H9 (cell line): ENCODE measurements at regions not wholly inside any gene's neighbourhood (a gene's known extent, or its start where the extent isn't known, plus 50 kb on each side); places are given as distances from the start of the nearest gene placed in this dataset.
"Not testable (repeated sequence)": the region's sequence is repeated elsewhere in the genome, so short reads cannot be mapped to it uniquely, and the experiment has no call there.

Experiments used
- DNase-seq: peaks from one replicate; pipeline ENCODE4 v3.0.0-alpha.2; 2017
- H2AFZ ChIP-seq: one replicate; pipeline ENCODE4 v1.6.1; 2013; ENCODE audit warnings: mild to moderate bottlenecking, low read length, control low read depth, moderate library complexity
- H2AK5ac ChIP-seq: 2 replicates; pipeline ENCODE4 v1.6.1; 2013; ENCODE audit warnings: low read length, control low read depth, mixed read lengths; ENCODE audit not compliant: insufficient read length
- H2BK120ac ChIP-seq: one replicate; pipeline ENCODE4 v1.6.1; 2013; ENCODE audit warnings: low read depth, mild to moderate bottlenecking, low read length, control low read depth, inconsistent platforms; ENCODE audit not compliant: poor library complexity, severe bottlenecking
- H2BK12ac ChIP-seq: 2 replicates; pipeline ENCODE4 v1.6.1; 2013; ENCODE audit warnings: low read length, control low read depth, mixed read lengths, low read depth; ENCODE audit not compliant: insufficient read length
- H2BK15ac ChIP-seq: 2 replicates; pipeline ENCODE4 v1.6.1; 2013; ENCODE audit warnings: low read depth, low read length, control low read depth
- H2BK20ac ChIP-seq: one replicate; pipeline ENCODE4 v1.6.1; 2013; ENCODE audit warnings: low read depth, mild to moderate bottlenecking, low read length, control low read depth, inconsistent platforms; ENCODE audit not compliant: poor library complexity, severe bottlenecking
- H2BK5ac ChIP-seq: 2 replicates; pipeline ENCODE4 v1.6.1; 2013; ENCODE audit warnings: low read length, control low read depth, mixed read lengths; ENCODE audit not compliant: insufficient read length
- H3K14ac ChIP-seq: 2 replicates; pipeline ENCODE4 v1.6.1; 2013; ENCODE audit warnings: low read length, control low read depth; ENCODE audit not compliant: insufficient read depth
- H3K18ac ChIP-seq: 2 replicates; pipeline ENCODE4 v1.6.1; 2013; ENCODE audit warnings: low read depth, mild to moderate bottlenecking, mixed read lengths, low read length, control low read depth; ENCODE audit not compliant: insufficient read length
- H3K23ac ChIP-seq: 2 replicates; pipeline ENCODE4 v1.6.1; 2013; ENCODE audit warnings: low read length, control low read depth, mixed read lengths, low read depth; ENCODE audit not compliant: insufficient read length
- H3K23me2 ChIP-seq: 2 replicates; pipeline ENCODE4 v1.6.1; 2013; ENCODE audit warnings: low read depth, mild to moderate bottlenecking, mixed read lengths, low read length, control low read depth; ENCODE audit not compliant: insufficient read length, poor library complexity, severe bottlenecking
- H3K27ac ChIP-seq: 2 replicates; pipeline ENCODE4 v1.5.1; 2013; ENCODE audit warnings: low read length, control low read depth, mixed read lengths, low read depth; ENCODE audit not compliant: insufficient read length
- H3K27me3 ChIP-seq: 2 replicates; pipeline ENCODE4 v1.6.1; 2013; ENCODE audit warnings: low read length, control low read depth, inconsistent platforms; ENCODE audit not compliant: insufficient read depth
- H3K4ac ChIP-seq: 2 replicates; pipeline ENCODE4 v1.6.1; 2013; ENCODE audit warnings: low read depth, mild to moderate bottlenecking, control low read depth, inconsistent platforms, low read length, moderate library complexity
- H3K4me1 ChIP-seq: 2 replicates; pipeline ENCODE4 v1.6.1; 2013; ENCODE audit warnings: low read length, control low read depth, inconsistent platforms; ENCODE audit not compliant: insufficient read depth
- H3K4me2 ChIP-seq: 2 replicates; pipeline ENCODE4 v1.6.1; 2013; ENCODE audit warnings: low read length, control low read depth, mixed read lengths; ENCODE audit not compliant: insufficient read length, insufficient read depth
- H3K56ac ChIP-seq: 2 replicates; pipeline ENCODE4 v1.6.1; 2013; ENCODE audit warnings: low read depth, mild to moderate bottlenecking, mixed read lengths, low read length, control low read depth; ENCODE audit not compliant: insufficient read length
- H3K79me1 ChIP-seq: 2 replicates; pipeline ENCODE4 v1.6.1; 2013; ENCODE audit warnings: low read depth, mild to moderate bottlenecking, moderate library complexity, low read length, control low read depth, inconsistent platforms; ENCODE audit not compliant: insufficient read depth, poor library complexity, severe bottlenecking
- H3K79me2 ChIP-seq: 2 replicates; pipeline ENCODE4 v1.6.1; 2013; ENCODE audit warnings: low read length, control low read depth, inconsistent platforms; ENCODE audit not compliant: insufficient read depth
- H3K9ac ChIP-seq: 2 replicates; pipeline ENCODE4 v1.6.1; 2013; ENCODE audit warnings: low read length, control low read depth, mixed read lengths; ENCODE audit not compliant: insufficient read length; ENCODE audit errors: extremely low read depth
- H3K9me3 ChIP-seq: one replicate; pipeline ENCODE4 v1.6.1; 2013; ENCODE audit warnings: low read depth, low read length, inconsistent platforms; ENCODE audit not compliant: control insufficient read depth
- H3T11ph ChIP-seq: one replicate; pipeline ENCODE4 v1.6.1; 2013; ENCODE audit warnings: mild to moderate bottlenecking, low read length, control low read depth, inconsistent platforms
- H4K20me1 ChIP-seq: one replicate; pipeline ENCODE4 v1.6.1; 2013; ENCODE audit not compliant: control insufficient read depth, insufficient read length, insufficient read depth
- H4K5ac ChIP-seq: 2 replicates; pipeline ENCODE4 v1.6.1; 2013; ENCODE audit warnings: low read depth, mild to moderate bottlenecking, mixed read lengths, low read length, control low read depth; ENCODE audit not compliant: insufficient read length
- H4K8ac ChIP-seq: replicated peaks from 2 replicates; pipeline ENCODE4 v1.6.1; 2013; ENCODE audit warnings: low read length, control low read depth, mixed read lengths, low read depth; ENCODE audit not compliant: insufficient read length
- H4K91ac ChIP-seq: 2 replicates; pipeline ENCODE4 v1.6.1; 2013; ENCODE audit warnings: low read depth, mild to moderate bottlenecking, moderate library complexity, mixed read lengths, low read length, control low read depth; ENCODE audit not compliant: insufficient read length
- H3K27ac Mint-ChIP-seq, 3 experiments: 2 replicates in 2 of 3; 3 replicates in 1 of 3; pipeline ENCODE4 v1.8.0; 2020 to 2021; ENCODE audit warnings: mixed read lengths in 3 of 3, mild to moderate bottlenecking in 1 of 3, moderate library complexity in 1 of 3
- H3K27me3 Mint-ChIP-seq: 2 replicates; pipeline ENCODE4 v1.8.0; 2021; ENCODE audit warnings: low read depth, mild to moderate bottlenecking, moderate library complexity, mixed read lengths
- H3K36me3 Mint-ChIP-seq, 3 experiments: 2 replicates in 2 of 3; 3 replicates in 1 of 3; pipeline ENCODE4 v1.8.0; 2020 to 2021; ENCODE audit warnings: low read depth in 3 of 3, mixed read lengths in 3 of 3; ENCODE audit not compliant: insufficient read depth in 1 of 3
- H3K4me1 Mint-ChIP-seq, 2 experiments: 2 replicates each; pipeline ENCODE4 v1.8.0; 2020; ENCODE audit warnings: mixed read lengths in 2 of 2
- H3K4me3 Mint-ChIP-seq, 2 experiments: 2 replicates in 1 of 2; 3 replicates in 1 of 2; pipeline ENCODE4 v1.8.0; 2020 to 2021; ENCODE audit warnings: mild to moderate bottlenecking in 2 of 2, mixed read lengths in 2 of 2, moderate library complexity in 1 of 2
- H3K9me3 Mint-ChIP-seq, 2 experiments: 2 replicates in 1 of 2; 3 replicates in 1 of 2; pipeline ENCODE4 v1.8.0; 2020; ENCODE audit warnings: mild to moderate bottlenecking in 2 of 2, mixed read lengths in 2 of 2, moderate library complexity in 1 of 2
- CTCF ChIP-seq: fragments of 200-600 bp; sonication (generic); conservative IDR thresholded peaks from 3 replicates; pipeline ENCODE4 v1.8.0; 2021; ENCODE audit warnings: antibody characterized with exemption, mild to moderate bottlenecking
- WGBS: extraction: QIAGEN DNeasy Blood & Tissue Kit; methylation state at CpG from one replicate; pipeline ENCODE4 v1.1.7; 2013; ENCODE audit warnings: missing lambda C conversion rate, low lambda C conversion rate, mixed read lengths; ENCODE audit not compliant: insufficient read length; ENCODE audit errors: extremely low coverage; 5-methylcytosine and 5-hydroxymethylcytosine counted together

DNA sequence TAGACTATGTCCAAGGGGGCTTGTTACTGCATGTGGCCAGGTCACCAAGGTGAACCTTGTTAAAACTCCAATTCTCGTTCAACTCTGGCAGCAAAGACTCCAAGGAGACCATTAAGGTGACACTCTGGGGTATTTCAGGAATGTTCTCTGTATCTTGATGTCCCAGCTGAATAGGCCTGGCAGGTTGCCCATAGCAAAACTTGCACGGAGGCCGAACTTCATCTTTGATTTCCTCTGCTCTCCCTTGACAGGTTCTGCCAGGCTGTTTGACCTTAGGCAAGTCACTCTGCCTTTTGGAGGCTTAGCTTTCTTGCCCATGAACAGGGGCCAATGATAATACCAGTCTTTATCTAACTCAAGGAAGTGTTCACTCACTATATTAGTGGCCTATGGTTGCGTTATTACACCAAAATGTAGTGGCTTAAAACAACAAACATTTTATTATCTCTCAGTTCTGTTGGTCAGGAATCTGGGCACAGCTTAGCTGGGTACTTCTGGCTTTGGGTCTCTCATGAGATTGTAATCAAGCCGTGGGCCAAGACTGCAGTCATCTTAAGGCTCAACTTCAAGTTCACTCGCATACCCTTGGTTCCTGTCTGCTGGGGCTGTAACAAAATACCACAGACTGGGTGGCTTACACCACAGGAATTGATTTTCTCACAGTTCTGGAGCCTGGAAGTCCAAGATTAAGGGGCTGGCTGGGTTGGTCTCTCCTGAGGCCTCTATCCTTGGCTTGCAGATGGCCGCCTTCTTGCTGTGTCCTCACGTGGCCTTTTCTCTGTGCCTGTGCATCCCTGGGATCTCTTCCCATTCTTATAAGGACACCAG, 168.5 kb downstream of the UTP18 start:
- Histone ChIP-seq H3K4ac (no peak overlapping the region), H3K4me1 (no peaks in the 10 kb centered on the region; the same call in 1 of the 2 replicates), H2BK120ac (no peak overlapping the region), H3T11ph (no peak overlapping the region), H3K23ac (no peak overlapping the region), H3K23me2 (no peaks in the 10 kb centered on the region), H3K56ac (no peak overlapping the region), H4K5ac (no peak overlapping the region), H2BK15ac (no peak overlapping the region), H2AK5ac (no peak overlapping the region), H3K9ac (no peak overlapping the region), H4K91ac (no peak overlapping the region), H2AFZ (no peak overlapping the region), H4K8ac (no peak overlapping the region), H3K4me2 (no peak overlapping the region), H3K18ac (no peak overlapping the region), H4K20me1 (no peaks in the 10 kb centered on the region), H3K79me2 (no peaks in the 10 kb centered on the region), H3K14ac (no peak overlapping the region), H3K79me1 (no peaks in the 10 kb centered on the region), H2BK20ac (no peak overlapping the region), H3K27me3 (no peaks in the 10 kb centered on the region), H3K27ac (no peak overlapping the region), H3K9me3 (peaks cover 4% of the 10 kb centered on the region), H2BK12ac (no peak overlapping the region), H2BK5ac (no peak overlapping the region)
- Mint-ChIP-seq H3K4me1 (peaks cover 0 to 6% of the 10 kb centered on the region in 2 experiments; a peak in 2 of 4 replicates), H3K27ac (no peak overlapping the region; a peak in 1 of 7 replicates), H3K27me3 (no peaks in the 10 kb centered on the region; the same call in 1 of the 2 replicates), H3K4me3 (no peak overlapping the region), H3K36me3 (peaks cover 0 to 20% (median 0%) of the 10 kb centered on the region in 3 experiments; a peak in 3 of 7 replicates), H3K9me3 (peaks cover 13 to 16% of the 10 kb centered on the region in 2 experiments; a peak in 4 of 5 replicates)
- no peak for TF ChIP-seq CTCF
- no CpG with 5 or more reads among the region's 8 CpGs for WGBS
- DNase-seq, result no peak

- H3K79me2 ChIP-seq, H3K4ac ChIP-seq, H2AK5ac ChIP-seq, H3K23me2 ChIP-seq, H3K27ac Mint-ChIP-seq, H2BK12ac ChIP-seq, H2AFZ ChIP-seq, H3K79me1 ChIP-seq, H3K56ac ChIP-seq, H3K14ac ChIP-seq, H3T11ph ChIP-seq, H3K27me3 Mint-ChIP-seq, H4K5ac ChIP-seq, H3K27ac ChIP-seq, H3K4me1 ChIP-seq, H3K4me2 ChIP-seq, H3K27me3 ChIP-seq, H4K20me1 ChIP-seq, DNase-seq, H3K23ac ChIP-seq, H4K91ac ChIP-seq, H3K18ac ChIP-seq, H2BK15ac ChIP-seq, H3K9ac ChIP-seq, H3K4me3 Mint-ChIP-seq, H2BK5ac ChIP-seq, H3K9me3 ChIP-seq, H2BK120ac ChIP-seq, H3K4me1 Mint-ChIP-seq, H4K8ac ChIP-seq, H2BK20ac ChIP-seq: not testable (repeated sequence)
- Mint-ChIP-seq H3K9me3 (peaks cover 13 to 16% of the 10 kb centered on the region in 2 experiments; a peak in 4 of 5 replicates), H3K36me3 (peaks cover 0 to 20% (median 0%) of the 10 kb centered on the region in 3 experiments; a peak in 3 of 7 replicates)
- WGBS, result no CpG with 5 or more reads among the region's 3 CpGs
These were observed 169.6 kb downstream of the UTP18 start for GRCh38 chr17:51429938-51430337.
